ENCODE measurements at regions not wholly inside any gene's neighbourhood (a gene's known extent, or its start where the extent isn't known, plus 50 kb on each side); places are given as distances from the start of the nearest gene placed in this dataset.

DNA sequence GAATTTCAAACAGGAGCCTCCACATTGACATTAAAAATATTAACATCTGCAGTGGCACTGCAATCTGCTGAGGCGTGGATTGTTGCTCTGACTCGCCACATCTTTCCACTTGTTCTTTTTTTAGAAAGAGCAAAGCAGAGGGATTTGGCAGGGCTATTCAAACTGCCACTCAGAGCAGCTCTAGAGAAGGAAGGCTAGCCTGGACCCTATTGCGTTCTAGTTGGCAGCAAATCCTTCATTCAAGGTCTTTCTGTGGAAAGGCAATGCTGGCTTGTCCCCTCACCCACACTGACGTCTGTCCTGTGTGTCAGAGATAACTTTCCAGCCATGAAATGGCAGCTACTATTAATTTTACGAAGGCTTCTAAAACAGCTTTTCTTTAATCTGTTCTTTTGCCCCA, 483.2 kb upstream of the SGO1 start:
- TF ChIP-seq, protein P1, sequence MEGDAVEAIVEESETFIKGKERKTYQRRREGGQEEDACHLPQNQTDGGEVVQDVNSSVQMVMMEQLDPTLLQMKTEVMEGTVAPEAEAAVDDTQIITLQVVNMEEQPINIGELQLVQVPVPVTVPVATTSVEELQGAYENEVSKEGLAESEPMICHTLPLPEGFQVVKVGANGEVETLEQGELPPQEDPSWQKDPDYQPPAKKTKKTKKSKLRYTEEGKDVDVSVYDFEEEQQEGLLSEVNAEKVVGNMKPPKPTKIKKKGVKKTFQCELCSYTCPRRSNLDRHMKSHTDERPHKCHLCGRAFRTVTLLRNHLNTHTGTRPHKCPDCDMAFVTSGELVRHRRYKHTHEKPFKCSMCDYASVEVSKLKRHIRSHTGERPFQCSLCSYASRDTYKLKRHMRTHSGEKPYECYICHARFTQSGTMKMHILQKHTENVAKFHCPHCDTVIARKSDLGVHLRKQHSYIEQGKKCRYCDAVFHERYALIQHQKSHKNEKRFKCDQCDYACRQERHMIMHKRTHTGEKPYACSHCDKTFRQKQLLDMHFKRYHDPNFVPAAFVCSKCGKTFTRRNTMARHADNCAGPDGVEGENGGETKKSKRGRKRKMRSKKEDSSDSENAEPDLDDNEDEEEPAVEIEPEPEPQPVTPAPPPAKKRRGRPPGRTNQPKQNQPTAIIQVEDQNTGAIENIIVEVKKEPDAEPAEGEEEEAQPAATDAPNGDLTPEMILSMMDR (IDR thresholded peaks at IDR 0.05) = no peak
- TF ChIP-seq EP300 (IDR thresholded peaks at IDR 0.05) = no peak
